Testis (tissue), 2 donors: ENCODE measurements at regions not wholly inside any gene's neighbourhood (a gene's known extent, or its start where the extent isn't known, plus 50 kb on each side); places are given as distances from the start of the nearest gene placed in this dataset.

Experiments
- CTCF ChIP-seq, 3 experiments: fragments of 450-650 bp in 2 of 3; fragments of 200-600 bp in 1 of 3; sonication (generic) in 1 of 3; IDR thresholded peaks; one replicate each; pipeline ENCODE4 v1.5.1; 2016 to 2019; ENCODE audit warnings: antibody characterized with exemption in 3 of 3, mild to moderate bottlenecking in 2 of 3, moderate library complexity in 1 of 3
- POLR2A ChIP-seq: fragments of 450-650 bp; IDR thresholded peaks from one replicate; pipeline ENCODE4 v1.6.1; 2017; ENCODE audit warnings: antibody characterized with exemption, mild to moderate bottlenecking, moderate library complexity

GRCh38 chr1:43015269-43015668, 56.6 kb upstream of the SLC2A1 start:
- TF ChIP-seq POLR2A (no peak), CTCF (IDR thresholded peaks at IDR 0.05) (no peak)
